ENCODE measurements at regions not wholly inside any gene's neighbourhood (a gene's known extent, or its start where the extent isn't known, plus 50 kb on each side); places are given as distances from the start of the nearest gene placed in this dataset.

DNA sequence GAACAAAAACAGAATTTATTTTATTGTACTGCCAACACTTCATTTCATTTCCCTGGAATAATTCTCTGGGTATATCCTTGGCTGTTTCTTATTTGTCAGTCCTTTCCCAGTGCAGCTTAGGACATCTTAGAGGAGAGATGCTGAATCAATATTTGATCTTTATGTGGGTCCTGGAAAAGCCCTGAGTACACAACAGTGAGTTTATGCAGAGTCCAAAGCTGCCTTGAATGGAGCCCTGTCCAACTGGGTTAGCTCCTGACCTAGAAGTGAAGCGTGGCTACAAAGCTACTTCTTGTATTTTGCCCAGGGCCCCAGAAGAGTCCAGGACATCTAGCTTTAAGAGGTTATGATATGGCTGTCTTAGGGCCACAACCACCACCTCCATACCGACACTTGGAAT lies 378.0 kb upstream of the FAT3 start:
- no peaks in the 10 kb centered on the region for H3K9me3 ChIP-seq (ENCODE audit: control insufficient read depth in 3 of 3, low read length in 3 of 3)
- no peak overlapping the region for H3K4me3 ChIP-seq (ENCODE audit: low read length in 3 of 3)
- H3K4me1 ChIP-seq (ENCODE audit: control insufficient read depth in 3 of 3, insufficient read depth in 3 of 3, low read length in 3 of 3), result no peaks in the 10 kb centered on the region
- H3K36me3 ChIP-seq (ENCODE audit: control insufficient read depth in 3 of 3, insufficient read depth in 3 of 3, low read length in 3 of 3), result no peaks in the 10 kb centered on the region
- H3K9ac ChIP-seq (ENCODE audit: low read depth in 1 of 3, low read length in 3 of 3), result no peak overlapping the region
- H3K27me3 ChIP-seq (ENCODE audit: control insufficient read depth in 3 of 3, insufficient read depth in 3 of 3, low read length in 3 of 3), result no peaks in the 10 kb centered on the region
- H3K27ac ChIP-seq (ENCODE audit: low read depth, low read length), result no peak overlapping the region

DNA sequence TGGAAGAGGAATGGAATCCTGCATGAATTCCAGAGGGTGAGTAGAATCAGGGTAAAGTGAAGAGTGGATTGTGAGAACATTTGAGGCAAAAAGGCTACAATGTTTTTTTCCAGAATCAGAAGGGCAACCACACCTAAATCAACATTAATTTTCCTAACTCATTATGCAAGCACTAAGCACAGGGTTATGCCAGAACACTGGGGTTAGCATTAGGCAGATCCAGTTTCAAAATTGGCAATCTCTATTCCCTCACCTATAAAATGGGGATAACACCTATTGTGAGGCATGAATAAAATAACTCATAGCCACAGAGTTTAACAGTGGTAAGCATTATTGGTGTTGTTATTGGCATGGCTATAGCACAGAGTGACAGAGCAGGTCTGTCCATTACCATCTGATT lies 378.6 kb upstream of the FAT3 start:
- no peaks in the 10 kb centered on the region for H3K36me3 ChIP-seq (ENCODE audit: control insufficient read depth in 3 of 3, insufficient read depth in 3 of 3, low read length in 3 of 3)
- no peak overlapping the region for H3K27ac ChIP-seq (ENCODE audit: low read depth, low read length)
- no peak overlapping the region for H3K9ac ChIP-seq (ENCODE audit: low read depth in 1 of 3, low read length in 3 of 3)
- H3K4me3 ChIP-seq (ENCODE audit: low read length in 3 of 3), result no peak overlapping the region
- H3K4me1 ChIP-seq (ENCODE audit: control insufficient read depth in 3 of 3, insufficient read depth in 3 of 3, low read length in 3 of 3), result no peaks in the 10 kb centered on the region
- H3K9me3 ChIP-seq (ENCODE audit: control insufficient read depth in 3 of 3, low read length in 3 of 3), result no peaks in the 10 kb centered on the region
- H3K27me3 ChIP-seq (ENCODE audit: control insufficient read depth in 3 of 3, insufficient read depth in 3 of 3, low read length in 3 of 3), result no peaks in the 10 kb centered on the region

DNA sequence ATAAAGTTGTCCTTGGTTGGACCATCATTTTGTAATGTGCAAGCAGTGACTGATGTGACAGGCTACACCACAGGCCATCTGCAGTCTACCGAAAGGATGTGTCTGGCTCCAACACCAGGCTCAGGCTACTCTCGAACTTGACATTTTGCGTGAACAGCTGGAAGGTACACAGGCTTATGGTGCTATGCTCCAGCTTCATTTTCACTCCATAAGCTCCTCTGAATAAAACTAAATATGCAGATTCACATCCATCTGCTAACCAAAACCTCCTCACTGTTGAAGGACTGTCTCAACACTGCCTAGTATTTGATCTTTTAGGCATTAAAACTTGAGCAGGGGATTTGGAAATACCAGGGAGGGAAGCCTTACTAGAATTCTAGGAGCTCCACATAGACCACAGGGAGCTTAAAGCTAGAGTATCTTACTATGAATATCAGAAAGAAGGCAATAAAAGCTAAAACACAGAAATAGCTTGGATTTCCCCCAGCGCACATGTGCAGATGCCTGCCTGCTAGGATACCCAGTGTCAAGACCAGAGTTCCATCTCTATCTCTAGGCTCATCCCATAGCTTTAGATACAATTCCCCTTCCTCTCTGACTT lies 383.9 kb upstream of the FAT3 start:
- H3K36me3 ChIP-seq (ENCODE audit: control insufficient read depth in 3 of 3, insufficient read depth in 3 of 3, low read length in 3 of 3), result no peaks in the 10 kb centered on the region
- no peaks in the 10 kb centered on the region for H3K9me3 ChIP-seq (ENCODE audit: control insufficient read depth in 3 of 3, low read length in 3 of 3)
- H3K27me3 ChIP-seq (ENCODE audit: control insufficient read depth in 3 of 3, insufficient read depth in 3 of 3, low read length in 3 of 3), result no peaks in the 10 kb centered on the region
- no peak overlapping the region for H3K4me3 ChIP-seq (ENCODE audit: low read length in 3 of 3)
- H3K4me1 ChIP-seq (ENCODE audit: control insufficient read depth in 3 of 3, insufficient read depth in 3 of 3, low read length in 3 of 3), result no peaks in the 10 kb centered on the region
- H3K9ac ChIP-seq (ENCODE audit: low read depth in 1 of 3, low read length in 3 of 3), result no peak overlapping the region
- no peak overlapping the region for H3K27ac ChIP-seq (ENCODE audit: low read depth, low read length)

DNA sequence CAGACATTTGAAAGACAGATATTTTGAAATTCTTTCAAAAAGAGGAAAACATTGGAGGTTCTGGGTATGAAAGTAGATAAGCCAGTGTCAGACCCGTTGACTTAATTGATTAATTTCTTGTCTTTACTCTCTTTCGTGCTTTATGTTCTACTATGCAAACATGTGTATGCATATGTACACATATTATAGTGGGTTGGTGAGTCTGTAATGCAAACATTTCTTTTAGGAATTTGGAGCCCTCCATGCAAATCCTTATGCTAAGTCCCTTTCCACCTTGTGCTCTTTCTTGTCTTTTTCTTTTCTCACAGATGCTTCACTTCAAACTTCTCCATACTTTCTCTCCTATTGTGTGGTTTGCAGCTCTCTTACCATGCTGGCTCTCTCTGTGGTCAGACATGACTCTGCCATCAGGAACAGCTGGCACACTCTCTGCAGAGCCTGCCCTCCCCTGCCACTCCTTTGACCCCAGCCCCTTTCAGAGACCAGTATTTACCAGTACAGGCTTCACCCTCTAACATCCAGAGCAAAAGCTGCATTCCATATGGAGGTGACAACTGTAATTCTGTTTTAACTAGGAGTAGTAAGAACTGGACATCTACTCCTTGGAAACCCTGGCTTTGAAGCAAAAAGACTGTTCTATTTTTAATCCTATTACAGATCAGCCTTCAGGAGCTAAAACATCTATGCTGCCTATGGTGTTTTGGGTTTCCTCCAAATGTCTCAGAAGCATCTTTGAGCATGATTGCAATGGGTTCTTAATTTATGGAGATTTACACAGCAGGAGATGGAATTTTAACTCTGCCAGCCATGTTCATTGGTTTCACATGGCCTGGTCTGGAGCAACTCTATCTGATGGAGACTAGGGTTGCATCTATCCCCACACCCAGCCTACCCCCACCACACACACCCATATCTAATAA lies 386.9 kb upstream of the FAT3 start:
- H3K4me3 ChIP-seq (ENCODE audit: low read length in 3 of 3), result no peak overlapping the region
- H3K9ac ChIP-seq (ENCODE audit: low read depth in 1 of 3, low read length in 3 of 3), result no peak overlapping the region
- H3K9me3 ChIP-seq (ENCODE audit: control insufficient read depth in 3 of 3, low read length in 3 of 3), result no peaks in the 10 kb centered on the region
- no peaks in the 10 kb centered on the region for H3K27me3 ChIP-seq (ENCODE audit: control insufficient read depth in 3 of 3, insufficient read depth in 3 of 3, low read length in 3 of 3)
- H3K36me3 ChIP-seq (ENCODE audit: control insufficient read depth in 3 of 3, insufficient read depth in 3 of 3, low read length in 3 of 3), result no peaks in the 10 kb centered on the region
- H3K4me1 ChIP-seq (ENCODE audit: control insufficient read depth in 3 of 3, insufficient read depth in 3 of 3, low read length in 3 of 3), result no peaks in the 10 kb centered on the region
- no peak overlapping the region for H3K27ac ChIP-seq (ENCODE audit: low read depth, low read length)

DNA sequence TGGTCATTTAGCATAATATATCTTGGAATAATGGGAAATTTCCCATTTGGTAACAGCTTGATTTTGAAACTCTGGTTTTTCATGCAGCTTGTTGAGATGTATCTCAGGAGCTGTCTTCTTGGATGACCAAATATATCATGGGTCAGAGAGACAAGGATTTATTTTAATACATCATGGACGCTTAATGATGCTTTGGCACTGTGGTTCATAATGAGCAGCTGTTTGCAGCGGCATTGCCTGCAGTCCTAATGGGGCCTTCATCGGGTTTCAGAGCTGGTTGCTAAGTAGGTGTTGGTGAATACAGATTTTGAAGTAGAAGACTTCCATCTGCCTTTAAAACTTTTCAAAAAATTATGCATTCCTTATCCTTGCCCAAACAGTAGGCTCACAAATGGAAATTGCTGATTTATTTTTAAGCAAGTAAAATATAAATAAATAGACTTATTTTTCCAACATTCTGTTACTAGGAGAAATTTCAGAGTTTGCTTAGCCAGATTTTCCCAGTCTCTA lies 389.5 kb upstream of the FAT3 start:
- H3K4me3 ChIP-seq (ENCODE audit: low read length in 3 of 3), result no peak overlapping the region
- no peak overlapping the region for H3K9ac ChIP-seq (ENCODE audit: low read depth in 1 of 3, low read length in 3 of 3)
- H3K27me3 ChIP-seq (ENCODE audit: control insufficient read depth in 3 of 3, insufficient read depth in 3 of 3, low read length in 3 of 3), result no peaks in the 10 kb centered on the region
- no peak overlapping the region for H3K27ac ChIP-seq (ENCODE audit: low read depth, low read length)
- no peaks in the 10 kb centered on the region for H3K9me3 ChIP-seq (ENCODE audit: control insufficient read depth in 3 of 3, low read length in 3 of 3)
- no peaks in the 10 kb centered on the region for H3K4me1 ChIP-seq (ENCODE audit: control insufficient read depth in 3 of 3, insufficient read depth in 3 of 3, low read length in 3 of 3)
- H3K36me3 ChIP-seq (ENCODE audit: control insufficient read depth in 3 of 3, insufficient read depth in 3 of 3, low read length in 3 of 3), result no peaks in the 10 kb centered on the region

DNA sequence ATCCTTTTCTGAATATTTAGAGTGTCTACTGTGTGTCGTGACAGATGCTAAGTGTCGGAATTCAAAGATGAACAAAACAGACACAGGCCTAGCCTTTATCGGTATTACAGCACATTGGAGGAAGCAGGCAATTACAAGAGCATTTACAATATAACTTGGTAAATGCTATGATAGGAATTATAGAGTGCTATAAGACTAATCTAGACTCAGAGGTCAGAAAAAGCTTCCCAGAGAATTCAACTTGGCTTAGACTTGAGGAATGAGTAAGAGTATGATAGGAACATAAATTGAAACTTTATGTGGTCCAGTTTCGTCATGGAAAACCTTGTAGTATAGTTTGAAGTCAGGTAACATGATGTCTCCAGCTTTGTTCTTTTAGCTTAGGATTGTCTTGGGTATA lies 395.7 kb upstream of the FAT3 start:
- no peak overlapping the region for H3K4me3 ChIP-seq (ENCODE audit: low read length in 3 of 3)
- no peaks in the 10 kb centered on the region for H3K36me3 ChIP-seq (ENCODE audit: control insufficient read depth in 3 of 3, insufficient read depth in 3 of 3, low read length in 3 of 3)
- H3K9me3 ChIP-seq (ENCODE audit: control insufficient read depth in 3 of 3, low read length in 3 of 3), result no peaks in the 10 kb centered on the region
- H3K27me3 ChIP-seq (ENCODE audit: control insufficient read depth in 3 of 3, insufficient read depth in 3 of 3, low read length in 3 of 3), result no peaks in the 10 kb centered on the region
- no peak overlapping the region for H3K27ac ChIP-seq (ENCODE audit: low read depth, low read length)
- no peak overlapping the region for H3K9ac ChIP-seq (ENCODE audit: low read depth in 1 of 3, low read length in 3 of 3)
- H3K4me1 ChIP-seq (ENCODE audit: control insufficient read depth in 3 of 3, insufficient read depth in 3 of 3, low read length in 3 of 3), result no peaks in the 10 kb centered on the region

DNA sequence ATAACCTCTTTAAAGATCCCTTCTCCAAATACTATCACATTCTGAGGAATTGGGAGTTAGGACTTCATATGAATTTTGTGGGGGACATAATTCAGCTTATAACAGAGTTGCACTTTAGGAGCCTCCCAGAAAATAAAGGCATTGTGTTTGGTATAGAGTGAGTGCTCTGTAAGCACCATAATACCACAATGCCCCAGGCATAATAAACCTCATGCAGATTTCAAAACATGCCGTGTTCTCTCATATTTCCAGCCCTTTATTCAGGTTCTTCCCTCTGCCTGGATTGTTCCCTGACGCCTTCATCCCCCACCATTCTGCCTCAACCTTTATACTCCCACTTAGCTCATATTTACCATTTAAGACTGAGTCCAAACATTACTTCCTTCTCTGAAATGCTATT lies 398.8 kb upstream of the FAT3 start:
- no peaks in the 10 kb centered on the region for H3K36me3 ChIP-seq (ENCODE audit: control insufficient read depth in 3 of 3, insufficient read depth in 3 of 3, low read length in 3 of 3)
- H3K9me3 ChIP-seq (ENCODE audit: control insufficient read depth in 3 of 3, low read length in 3 of 3), result no peaks in the 10 kb centered on the region
- H3K27ac ChIP-seq (ENCODE audit: low read depth, low read length), result no peak overlapping the region
- no peak overlapping the region for H3K4me3 ChIP-seq (ENCODE audit: low read length in 3 of 3)
- H3K4me1 ChIP-seq (ENCODE audit: control insufficient read depth in 3 of 3, insufficient read depth in 3 of 3, low read length in 3 of 3), result no peaks in the 10 kb centered on the region
- no peaks in the 10 kb centered on the region for H3K27me3 ChIP-seq (ENCODE audit: control insufficient read depth in 3 of 3, insufficient read depth in 3 of 3, low read length in 3 of 3)
- H3K9ac ChIP-seq (ENCODE audit: low read depth in 1 of 3, low read length in 3 of 3), result no peak overlapping the region

DNA sequence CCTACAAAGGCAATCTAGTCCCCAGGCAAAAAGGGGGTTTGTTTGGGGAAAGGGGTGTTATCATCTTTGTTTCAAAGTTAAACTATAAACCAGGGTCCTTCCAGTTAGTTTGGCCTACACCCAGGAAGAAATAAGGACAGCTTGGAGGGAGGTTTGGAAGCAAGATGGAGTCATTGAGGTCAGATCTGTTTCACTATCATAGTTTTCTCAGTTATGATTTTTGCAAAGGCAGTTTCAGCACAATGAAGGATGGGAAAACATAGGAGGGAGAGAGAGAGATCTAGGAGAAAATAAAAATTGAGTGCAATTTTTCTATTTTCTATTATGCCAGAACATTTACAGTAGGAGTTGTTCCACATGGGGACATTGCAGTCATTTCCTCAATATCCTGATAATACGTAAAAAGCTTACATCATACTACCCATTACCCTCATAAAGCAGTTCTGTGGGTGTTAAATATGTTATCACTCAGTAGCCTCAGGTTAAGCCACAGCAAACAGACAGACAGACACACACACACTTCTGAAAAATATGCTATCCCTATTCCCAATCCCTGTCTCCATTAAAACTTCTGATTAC lies 401.3 kb upstream of the FAT3 start:
- no peak overlapping the region for H3K27ac ChIP-seq (ENCODE audit: low read depth, low read length)
- H3K4me3 ChIP-seq (ENCODE audit: low read length in 3 of 3), result no peak overlapping the region
- H3K4me1 ChIP-seq (ENCODE audit: control insufficient read depth in 3 of 3, insufficient read depth in 3 of 3, low read length in 3 of 3), result no peaks in the 10 kb centered on the region
- H3K36me3 ChIP-seq (ENCODE audit: control insufficient read depth in 3 of 3, insufficient read depth in 3 of 3, low read length in 3 of 3), result no peaks in the 10 kb centered on the region
- H3K9ac ChIP-seq (ENCODE audit: low read depth in 1 of 3, low read length in 3 of 3), result no peak overlapping the region
- H3K9me3 ChIP-seq (ENCODE audit: control insufficient read depth in 3 of 3, low read length in 3 of 3), result no peaks in the 10 kb centered on the region
- H3K27me3 ChIP-seq (ENCODE audit: control insufficient read depth in 3 of 3, insufficient read depth in 3 of 3, low read length in 3 of 3), result no peaks in the 10 kb centered on the region

DNA sequence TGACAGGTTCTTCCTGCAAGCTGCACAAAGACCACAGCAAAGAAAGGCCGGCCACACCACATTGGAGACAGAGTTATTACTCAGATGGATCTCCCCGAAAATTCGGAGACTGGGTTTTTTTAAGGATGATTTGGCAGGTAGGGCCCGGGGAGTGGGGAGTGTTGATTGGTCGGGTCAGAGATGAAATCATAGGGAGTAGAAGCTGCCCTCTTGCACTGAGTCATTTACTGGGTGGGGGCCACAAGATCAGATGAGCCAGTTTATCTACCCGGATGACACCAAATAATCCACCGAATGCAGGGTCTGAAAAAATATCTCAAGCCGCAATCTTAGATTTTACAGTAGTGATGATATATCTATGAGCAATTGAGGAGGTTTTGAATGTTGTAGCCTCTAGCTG lies 401.8 kb upstream of the FAT3 start:
- Histone ChIP-seq H3K4me3 (ENCODE audit: low read length in 3 of 3) (no peak overlapping the region), H3K9ac (ENCODE audit: low read depth in 1 of 3, low read length in 3 of 3) (no peak overlapping the region)

DNA sequence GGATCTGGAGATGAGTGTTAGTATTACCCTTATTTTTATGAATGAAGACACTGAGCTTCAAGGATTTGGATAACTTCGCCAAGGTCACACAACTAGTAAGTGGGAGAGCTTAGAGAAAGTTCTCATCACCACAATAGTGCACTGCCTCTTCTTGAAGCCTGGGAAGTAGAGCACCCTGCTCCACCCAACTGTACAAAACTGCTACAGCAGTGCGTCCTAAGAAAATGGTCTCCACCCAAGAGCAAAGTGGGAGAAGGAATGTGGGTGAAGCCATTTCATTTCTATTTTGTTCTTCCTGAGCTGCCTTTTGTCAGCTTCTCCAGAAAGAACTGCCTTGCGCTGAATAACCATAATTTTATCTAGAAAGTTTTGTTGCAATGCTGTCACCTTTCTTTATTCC lies 403.9 kb upstream of the FAT3 start:
- H3K4me1 ChIP-seq (ENCODE audit: control insufficient read depth in 3 of 3, insufficient read depth in 3 of 3, low read length in 3 of 3), result no peaks in the 10 kb centered on the region
- H3K9ac ChIP-seq (ENCODE audit: low read depth in 1 of 3, low read length in 3 of 3), result no peak overlapping the region
- no peak overlapping the region for H3K27ac ChIP-seq (ENCODE audit: low read depth, low read length)
- H3K4me3 ChIP-seq (ENCODE audit: low read length in 3 of 3), result no peak overlapping the region
- no peaks in the 10 kb centered on the region for H3K36me3 ChIP-seq (ENCODE audit: control insufficient read depth in 3 of 3, insufficient read depth in 3 of 3, low read length in 3 of 3)
- no peaks in the 10 kb centered on the region for H3K27me3 ChIP-seq (ENCODE audit: control insufficient read depth in 3 of 3, insufficient read depth in 3 of 3, low read length in 3 of 3)
- H3K9me3 ChIP-seq (ENCODE audit: control insufficient read depth in 3 of 3, low read length in 3 of 3), result no peaks in the 10 kb centered on the region

More for the DNA sequence above, 401.8 kb upstream of the FAT3 start:
- no peak overlapping the region for H3K27ac ChIP-seq (ENCODE audit: low read depth, low read length)
- H3K36me3 ChIP-seq (ENCODE audit: control insufficient read depth in 3 of 3, insufficient read depth in 3 of 3, low read length in 3 of 3), result no peaks in the 10 kb centered on the region
- no peaks in the 10 kb centered on the region for H3K9me3 ChIP-seq (ENCODE audit: control insufficient read depth in 3 of 3, low read length in 3 of 3)
- H3K4me1 ChIP-seq (ENCODE audit: control insufficient read depth in 3 of 3, insufficient read depth in 3 of 3, low read length in 3 of 3), result no peaks in the 10 kb centered on the region
- no peaks in the 10 kb centered on the region for H3K27me3 ChIP-seq (ENCODE audit: control insufficient read depth in 3 of 3, insufficient read depth in 3 of 3, low read length in 3 of 3)

Data from skeletal muscle tissue (tissue), 3 donors.